ENCODE measurements at regions not wholly inside any gene's neighbourhood (a gene's known extent, or its start where the extent isn't known, plus 50 kb on each side); places are given as distances from the start of the nearest gene placed in this dataset.

DNA sequence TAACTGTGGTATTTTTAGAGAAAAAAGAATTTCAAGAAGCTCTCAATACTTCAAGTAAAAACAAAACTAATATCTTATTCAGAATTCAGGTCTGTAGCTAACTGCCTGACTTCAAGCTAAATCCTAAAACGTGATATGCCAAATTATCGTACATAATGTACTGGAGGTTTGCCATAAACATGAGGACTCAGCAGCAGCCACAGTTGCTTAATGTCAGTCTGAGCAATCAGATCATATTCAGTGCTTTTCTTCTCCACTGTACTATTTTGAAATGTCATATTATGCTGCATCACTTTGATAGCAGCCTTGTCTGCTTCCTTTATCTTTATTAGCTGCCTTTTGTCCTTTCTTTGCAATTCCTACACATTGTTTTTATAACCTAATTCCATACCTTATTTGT lies 265.1 kb upstream of the EDNRB start:
- no peaks in the 10 kb centered on the region for H3K9me3 ChIP-seq
- H3K27me3 ChIP-seq, result no peaks in the 10 kb centered on the region
- no peak overlapping the region for H3K27ac ChIP-seq
- TF ChIP-seq, protein P1, sequence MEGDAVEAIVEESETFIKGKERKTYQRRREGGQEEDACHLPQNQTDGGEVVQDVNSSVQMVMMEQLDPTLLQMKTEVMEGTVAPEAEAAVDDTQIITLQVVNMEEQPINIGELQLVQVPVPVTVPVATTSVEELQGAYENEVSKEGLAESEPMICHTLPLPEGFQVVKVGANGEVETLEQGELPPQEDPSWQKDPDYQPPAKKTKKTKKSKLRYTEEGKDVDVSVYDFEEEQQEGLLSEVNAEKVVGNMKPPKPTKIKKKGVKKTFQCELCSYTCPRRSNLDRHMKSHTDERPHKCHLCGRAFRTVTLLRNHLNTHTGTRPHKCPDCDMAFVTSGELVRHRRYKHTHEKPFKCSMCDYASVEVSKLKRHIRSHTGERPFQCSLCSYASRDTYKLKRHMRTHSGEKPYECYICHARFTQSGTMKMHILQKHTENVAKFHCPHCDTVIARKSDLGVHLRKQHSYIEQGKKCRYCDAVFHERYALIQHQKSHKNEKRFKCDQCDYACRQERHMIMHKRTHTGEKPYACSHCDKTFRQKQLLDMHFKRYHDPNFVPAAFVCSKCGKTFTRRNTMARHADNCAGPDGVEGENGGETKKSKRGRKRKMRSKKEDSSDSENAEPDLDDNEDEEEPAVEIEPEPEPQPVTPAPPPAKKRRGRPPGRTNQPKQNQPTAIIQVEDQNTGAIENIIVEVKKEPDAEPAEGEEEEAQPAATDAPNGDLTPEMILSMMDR (IDR thresholded peaks at IDR 0.05), result no peak
- TF ChIP-seq EP300 (IDR thresholded peaks at IDR 0.05), result no peak
- TF ChIP-seq POLR2AphosphoS5 (IDR thresholded peaks at IDR 0.05), result no peak
- no peak for TF ChIP-seq POLR2A (IDR thresholded peaks at IDR 0.05)
- no peak overlapping the region for H3K4me3 ChIP-seq
- no peak for DNase-seq (ENCODE audit: low spot score in 2 of 2)
- no peaks in the 10 kb centered on the region for H3K36me3 ChIP-seq
- 55% methylated on average over 2 of the region's 2 CpGs for WGBS
- no peaks in the 10 kb centered on the region for H3K4me1 ChIP-seq

DNA sequence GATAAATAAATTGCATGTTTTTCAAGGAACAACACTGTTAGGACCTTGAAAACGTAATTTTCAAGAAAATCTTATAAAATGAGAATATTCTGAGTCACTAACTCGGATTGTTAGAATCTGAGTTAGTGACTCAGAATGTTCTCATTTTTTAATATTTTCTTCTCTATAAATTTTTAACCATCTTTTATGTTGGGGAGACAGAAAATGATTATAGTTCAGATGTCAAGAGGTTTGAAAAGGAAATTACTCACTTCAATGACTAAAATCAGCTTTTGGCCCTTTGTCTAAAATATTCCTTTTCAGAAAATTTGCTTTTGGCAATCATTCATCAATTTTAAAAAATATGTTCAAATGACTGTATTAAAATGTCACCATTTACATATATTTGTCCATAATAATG lies 264.2 kb upstream of the EDNRB start:
- WGBS, result 65% methylated on average over 2 of the region's 2 CpGs
- H3K4me3 ChIP-seq, result no peak overlapping the region

DNA sequence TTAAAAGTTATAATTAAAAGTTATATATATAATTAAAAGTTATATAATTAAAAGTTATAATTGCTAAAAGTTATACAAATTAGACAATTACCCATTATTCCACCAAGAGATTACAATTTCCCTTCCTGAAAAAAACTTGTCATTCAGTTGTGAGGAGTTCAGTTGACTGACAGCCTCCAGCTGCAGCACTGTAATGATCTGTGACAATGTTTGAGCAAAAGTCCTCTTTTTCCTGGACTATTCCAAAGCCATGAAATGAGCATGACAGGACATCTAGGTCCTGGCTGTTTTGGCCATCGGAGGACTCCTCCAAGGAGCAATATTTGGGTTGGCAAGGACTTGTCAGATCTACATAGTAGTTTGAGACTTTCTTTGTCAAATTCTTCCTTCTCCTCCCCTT lies 258.7 kb upstream of the EDNRB start:
- no peak for DNase-seq (ENCODE audit: low spot score in 2 of 2)
- H3K4me1 ChIP-seq, result no peaks in the 10 kb centered on the region
- no peaks in the 10 kb centered on the region for H3K9me3 ChIP-seq
- no peaks in the 10 kb centered on the region for H3K36me3 ChIP-seq
- TF ChIP-seq, protein P1 (IDR thresholded peaks at IDR 0.05), result no peak
- no peak for TF ChIP-seq POLR2A (IDR thresholded peaks at IDR 0.05)
- no peak for TF ChIP-seq POLR2AphosphoS5 (IDR thresholded peaks at IDR 0.05)
- TF ChIP-seq EP300 (IDR thresholded peaks at IDR 0.05), result no peak
- no peaks in the 10 kb centered on the region for H3K27me3 ChIP-seq
- 84% methylated on average over 1 of the region's 1 CpG for WGBS
- no peak overlapping the region for H3K4me3 ChIP-seq
- no peak overlapping the region for H3K27ac ChIP-seq

More for the DNA sequence above, 264.2 kb upstream of the EDNRB start:
- no peaks in the 10 kb centered on the region for H3K36me3 ChIP-seq
- TF ChIP-seq POLR2AphosphoS5 (IDR thresholded peaks at IDR 0.05), result no peak
- no peak for TF ChIP-seq POLR2A (IDR thresholded peaks at IDR 0.05)
- no peak for TF ChIP-seq EP300 (IDR thresholded peaks at IDR 0.05)
- TF ChIP-seq, protein P1 (IDR thresholded peaks at IDR 0.05), result no peak
- no peak overlapping the region for H3K27ac ChIP-seq
- H3K4me1 ChIP-seq, result no peaks in the 10 kb centered on the region
- H3K27me3 ChIP-seq, result no peaks in the 10 kb centered on the region
- DNase-seq (ENCODE audit: low spot score in 2 of 2), result no peak
- no peaks in the 10 kb centered on the region for H3K9me3 ChIP-seq

DNA sequence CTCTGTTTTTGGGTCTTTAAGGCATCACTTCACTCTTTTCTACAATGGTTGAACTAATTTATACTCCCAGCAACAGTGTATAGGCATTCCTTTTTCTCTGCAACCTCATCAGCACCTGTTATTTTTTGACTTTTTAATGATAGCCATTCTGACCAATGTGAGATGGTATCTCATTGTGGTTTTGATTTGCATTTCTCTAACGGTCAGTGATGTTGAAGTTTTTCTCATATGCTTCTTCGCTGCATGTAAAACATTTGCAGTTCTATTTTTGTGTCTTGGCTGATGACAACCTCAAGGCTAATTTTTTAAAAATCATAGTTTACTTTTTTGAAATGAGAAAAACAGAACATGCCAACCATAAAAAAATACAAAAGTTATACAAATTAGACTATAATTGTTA lies 258.2 kb upstream of the EDNRB start:
- WGBS, result 81% methylated on average over 2 of the region's 2 CpGs
- H3K4me1 ChIP-seq, result no peaks in the 10 kb centered on the region
- no peak for DNase-seq (ENCODE audit: low spot score in 2 of 2)
- H3K27me3 ChIP-seq, result no peaks in the 10 kb centered on the region
- no peaks in the 10 kb centered on the region for H3K36me3 ChIP-seq
- H3K9me3 ChIP-seq, result no peaks in the 10 kb centered on the region
- no peak for TF ChIP-seq EP300 (IDR thresholded peaks at IDR 0.05)
- TF ChIP-seq, protein P1 (IDR thresholded peaks at IDR 0.05), result no peak
- TF ChIP-seq POLR2A (IDR thresholded peaks at IDR 0.05), result no peak
- no peak for TF ChIP-seq POLR2AphosphoS5 (IDR thresholded peaks at IDR 0.05)
- H3K4me3 ChIP-seq, result no peak overlapping the region
- no peak overlapping the region for H3K27ac ChIP-seq

DNA sequence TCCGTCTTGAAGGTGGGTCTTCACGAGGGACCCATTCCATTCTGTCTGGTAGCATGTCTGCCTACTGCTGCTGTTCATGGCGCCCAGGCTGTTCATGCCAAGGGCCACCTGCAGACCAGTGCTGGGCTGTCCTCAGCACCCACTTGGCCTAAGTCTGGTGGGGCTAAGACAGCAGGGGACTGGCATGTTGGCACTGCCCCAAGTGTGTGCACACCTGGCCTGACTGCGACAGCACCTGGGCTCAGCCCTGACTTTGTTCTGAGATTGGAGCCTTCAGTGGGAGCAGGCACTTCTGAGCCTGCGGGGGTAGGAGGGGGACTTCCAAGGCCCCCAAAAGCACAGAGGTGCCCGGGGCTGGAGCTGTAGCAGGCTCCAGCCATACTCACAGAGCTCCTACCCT lies 250.8 kb upstream of the EDNRB start:
- 82% methylated on average over 6 of the region's 6 CpGs for whole genome bisulfite sequencing
- Histone ChIP-seq H3K27ac (no peak overlapping the region), H3K4me1 (no peaks in the 10 kb centered on the region), H3K27me3 (no peaks in the 10 kb centered on the region), H3K36me3 (no peaks in the 10 kb centered on the region), H3K9me3 (no peaks in the 10 kb centered on the region), H3K4me3 (no peak overlapping the region)
- TF ChIP-seq POLR2AphosphoS5 (IDR thresholded peaks at IDR 0.05), result no peak
- TF ChIP-seq, protein P1 (IDR thresholded peaks at IDR 0.05), result no peak
- DNase-seq (ENCODE audit: low spot score in 2 of 2), result no peak
